SU-DHL-6 (cell line): ENCODE measurements at regions not wholly inside any gene's neighbourhood (a gene's known extent, or its start where the extent isn't known, plus 50 kb on each side); places are given as distances from the start of the nearest gene placed in this dataset.

Experiments used
- EZH2phosphoT487 ChIP-seq: fragments of 200-600 bp; sonication (generic), shearing (Covaris generic); conservative IDR thresholded peaks from 2 replicates; pipeline ENCODE4 v1.6.1; 2018; ENCODE audit warnings: mild to moderate bottlenecking, antibody characterized with exemption, low read length, moderate library complexity, mixed read lengths
- TF ChIP-seq, protein P1 (sequence below): fragments of 200-600 bp; sonication (generic); IDR thresholded peaks from one replicate; pipeline ENCODE4 v1.5.1; 2017; ENCODE audit warnings: antibody characterized with exemption, mild to moderate bottlenecking, low read length, moderate library complexity; ENCODE audit not compliant: insufficient read depth, poor library complexity, severe bottlenecking

DNA sequence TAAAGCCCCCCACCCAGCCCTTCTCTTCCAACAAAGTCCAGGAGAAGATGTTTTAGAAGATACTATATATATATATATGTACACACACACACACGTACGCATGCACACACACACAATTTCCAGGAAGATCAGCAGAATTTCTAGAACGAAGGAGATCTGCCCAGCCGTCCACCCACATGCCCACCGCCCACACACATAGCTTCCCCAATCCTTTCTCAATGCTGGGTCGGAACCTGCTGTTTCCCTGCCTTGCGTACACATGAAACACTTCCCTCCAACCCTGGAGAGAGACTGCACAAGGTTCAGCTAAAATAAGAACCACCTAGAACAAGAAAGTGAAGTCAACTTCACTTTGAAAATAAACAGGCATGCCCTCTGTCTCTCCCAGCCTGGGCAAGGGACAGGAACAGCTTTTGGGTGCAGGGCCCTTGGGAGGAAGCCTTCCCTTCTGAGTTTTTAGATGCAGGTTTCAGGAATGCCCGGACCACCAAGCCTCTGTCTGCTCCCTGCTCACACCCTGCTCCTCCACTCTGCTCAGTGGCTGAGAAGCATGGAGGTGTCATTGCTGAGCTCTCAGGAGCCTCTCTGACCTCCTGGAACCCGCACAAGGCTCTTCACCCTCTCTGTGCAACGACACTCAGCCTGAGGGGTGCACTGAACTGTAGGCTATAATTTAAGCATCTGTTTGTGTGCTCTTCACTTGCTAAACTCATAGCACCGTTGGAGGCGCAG lies 149.4 kb downstream of the C5orf15 start:
- TF ChIP-seq, protein P1, sequence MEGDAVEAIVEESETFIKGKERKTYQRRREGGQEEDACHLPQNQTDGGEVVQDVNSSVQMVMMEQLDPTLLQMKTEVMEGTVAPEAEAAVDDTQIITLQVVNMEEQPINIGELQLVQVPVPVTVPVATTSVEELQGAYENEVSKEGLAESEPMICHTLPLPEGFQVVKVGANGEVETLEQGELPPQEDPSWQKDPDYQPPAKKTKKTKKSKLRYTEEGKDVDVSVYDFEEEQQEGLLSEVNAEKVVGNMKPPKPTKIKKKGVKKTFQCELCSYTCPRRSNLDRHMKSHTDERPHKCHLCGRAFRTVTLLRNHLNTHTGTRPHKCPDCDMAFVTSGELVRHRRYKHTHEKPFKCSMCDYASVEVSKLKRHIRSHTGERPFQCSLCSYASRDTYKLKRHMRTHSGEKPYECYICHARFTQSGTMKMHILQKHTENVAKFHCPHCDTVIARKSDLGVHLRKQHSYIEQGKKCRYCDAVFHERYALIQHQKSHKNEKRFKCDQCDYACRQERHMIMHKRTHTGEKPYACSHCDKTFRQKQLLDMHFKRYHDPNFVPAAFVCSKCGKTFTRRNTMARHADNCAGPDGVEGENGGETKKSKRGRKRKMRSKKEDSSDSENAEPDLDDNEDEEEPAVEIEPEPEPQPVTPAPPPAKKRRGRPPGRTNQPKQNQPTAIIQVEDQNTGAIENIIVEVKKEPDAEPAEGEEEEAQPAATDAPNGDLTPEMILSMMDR, result no peak
- TF ChIP-seq EZH2phosphoT487, result no peak
